ENCODE measurements at regions not wholly inside any gene's neighbourhood (a gene's known extent, or its start where the extent isn't known, plus 50 kb on each side); places are given as distances from the start of the nearest gene placed in this dataset.

DNA sequence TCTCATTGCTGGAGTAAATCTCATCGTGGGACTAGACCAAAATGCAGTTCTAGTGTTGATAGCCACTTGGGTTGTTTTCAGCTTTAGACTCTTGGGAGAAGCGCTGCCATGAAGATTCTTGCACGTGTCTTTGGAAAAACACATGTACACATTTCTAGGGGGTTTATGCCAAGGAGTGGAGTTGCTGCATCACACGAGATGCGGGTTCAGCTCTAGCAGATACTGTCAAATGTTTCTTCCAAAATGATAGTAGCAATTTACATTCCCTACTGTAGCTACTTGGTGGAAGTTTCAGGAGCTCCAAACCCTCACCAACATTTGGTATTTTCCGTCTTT, 52.3 kb upstream of the CPLX2 start:
- no peak overlapping the region for H3K4me2 ChIP-seq (ENCODE audit: insufficient read depth in 1 of 2, low read depth in 2 of 2, low read length in 2 of 2)
- no peak overlapping the region for H4K5ac ChIP-seq (ENCODE audit: insufficient read length, low read depth, low read length)
- no peak for TF ChIP-seq YY1 (IDR thresholded peaks at IDR 0.05; ENCODE audit: low read depth, low read length)
- TF ChIP-seq CEBPB (IDR thresholded peaks at IDR 0.05; ENCODE audit: low read depth, low read length) = no peak
- TF ChIP-seq NANOG (IDR thresholded peaks at IDR 0.05; ENCODE audit: insufficient read depth, low read depth, low read length, poor library complexity, severe bottlenecking) = no peak
- no peak for TF ChIP-seq TAF1 (IDR thresholded peaks at IDR 0.05; ENCODE audit: low read depth, low read length)
- TF ChIP-seq EZH2 (IDR thresholded peaks at IDR 0.05; ENCODE audit: low read depth, low read length, severe bottlenecking) = no peak
- TF ChIP-seq FOSL1 (IDR thresholded peaks at IDR 0.05; ENCODE audit: insufficient read depth, low read depth, low read length) = no peak
- TF ChIP-seq SIN3A (conservative IDR thresholded peaks at IDR 0.05 in 1 of 2, IDR thresholded peaks at IDR 0.05 in 1 of 2; ENCODE audit: low read depth in 1 of 2, low read length in 2 of 2) = no peak
- no peak for TF ChIP-seq CBX5 (IDR thresholded peaks at IDR 0.05; ENCODE audit: low read depth, low read length)
- TF ChIP-seq PHF8 (conservative IDR thresholded peaks at IDR 0.05; ENCODE audit: low read depth, low read length) = no peak
- TF ChIP-seq TAF7 (optimal IDR thresholded peaks at IDR 0.05; ENCODE audit: borderline replicate concordance, low read depth, low read length) = no peak
- TF ChIP-seq RXRA (IDR thresholded peaks at IDR 0.05; ENCODE audit: insufficient read depth, low read depth, low read length) = no peak
- TF ChIP-seq CHD2 (IDR thresholded peaks at IDR 0.05; ENCODE audit: low read length) = no peak
- H2BK15ac ChIP-seq (ENCODE audit: low read length) = no peak overlapping the region
- no peaks in the 10 kb centered on the region for H3K36me3 ChIP-seq (ENCODE audit: control insufficient read depth in 2 of 4, insufficient read depth in 4 of 4, low read length in 3 of 4)
- H3K27me3 ChIP-seq (replicated peaks in 1 of 4; ENCODE audit: control insufficient read depth in 3 of 4, extremely low read depth in 1 of 4, insufficient read depth in 3 of 4, low read length in 3 of 4) = no peaks in the 10 kb centered on the region; a peak in 1 of 7 replicates
- no peaks in the 10 kb centered on the region for H3K79me2 ChIP-seq (ENCODE audit: control insufficient read depth in 1 of 2, insufficient read depth in 2 of 2, low read length in 2 of 2)
- ChIA-PET CTCF (ENCODE audit: partially characterized antibody) (interaction anchor here (1.4 to 1.9 kb wide), 4 partner anchors 18 to 89 kb away, joined by 3 to 6 read pairs (median 4); no protein-coding TSS in a partner anchor), POLR2A (ENCODE audit: partially characterized antibody) (no interaction called here)
- H3K18ac ChIP-seq (ENCODE audit: extremely low read depth, low read length) = no peak overlapping the region
- whole genome bisulfite sequencing, 2 experiments (ENCODE audit: extremely low coverage in 1 of 2, insufficient coverage in 1 of 2, insufficient read length in 1 of 2, insufficient replicate concordance in 2 of 2, low coverage in 1 of 2, low lambda C conversion rate in 2 of 2, missing lambda C conversion rate in 1 of 2) = 99% methylated on average over 6 of the region's 6 CpGs; no CpG with 5 or more reads in 1 of the 2 experiments
- H4K91ac ChIP-seq (replicated peaks; ENCODE audit: insufficient read length, low read length) = no peak overlapping the region
- peaks cover 2% of the 10 kb centered on the region; the same call in 1 of the 2 replicates for H3K23me2 ChIP-seq (ENCODE audit: low read depth, low read length)
- no peak overlapping the region for H3K27ac ChIP-seq (ENCODE audit: low read depth, low read length)
- H3K9me3 ChIP-seq (ENCODE audit: insufficient read depth in 2 of 2, low read depth in 1 of 2, low read length in 1 of 2) = no peaks in the 10 kb centered on the region
- no peak overlapping the region for H2AFZ ChIP-seq (ENCODE audit: low read length)
- H3K14ac ChIP-seq (ENCODE audit: insufficient read length) = no peak overlapping the region
- H2BK120ac ChIP-seq (replicated peaks; ENCODE audit: low read depth, low read length) = no peak overlapping the region
- FAIRE-seq (no peak), DNase-seq (ENCODE audit: low read depth in 1 of 2, low spot score in 2 of 2) (no peak)
- H3K4me1 ChIP-seq (replicated peaks in 1 of 4; ENCODE audit: control insufficient read depth in 3 of 4, insufficient read depth in 4 of 4, low read length in 3 of 4) = peaks cover 0 to 10% (median 9%) of the 10 kb centered on the region in 4 experiments; a peak in 6 of 7 replicates
- no peaks in the 10 kb centered on the region for H3K79me1 ChIP-seq (ENCODE audit: low read depth, low read length)
- no peaks in the 10 kb centered on the region for H4K20me1 ChIP-seq (replicated peaks in 1 of 2; ENCODE audit: control insufficient read depth in 1 of 2, insufficient read depth in 2 of 2, low read length in 2 of 2)
- H4K8ac ChIP-seq (ENCODE audit: extremely low read depth, insufficient read depth, low read length) = no peak overlapping the region
- H2BK20ac ChIP-seq (ENCODE audit: low read length) = no peak overlapping the region
- no peak overlapping the region for H3K23ac ChIP-seq (ENCODE audit: insufficient read length)
- H3K56ac ChIP-seq (replicated peaks; ENCODE audit: insufficient read length, low read depth, low read length) = no peak overlapping the region
- no peak overlapping the region for H3K4me3 ChIP-seq (ENCODE audit: extremely low read depth in 1 of 4, insufficient read depth in 2 of 4, low read depth in 3 of 4, low read length in 4 of 4)
- no peak overlapping the region for H3K4ac ChIP-seq (replicated peaks; ENCODE audit: insufficient read length, low read depth, low read length)
- no peak overlapping the region for H2BK5ac ChIP-seq (ENCODE audit: low read depth, low read length)
- no peak overlapping the region for H2BK12ac ChIP-seq (ENCODE audit: low read depth, low read length)
- no peak overlapping the region for H2AK5ac ChIP-seq (ENCODE audit: low read depth, low read length)
- H3K9ac ChIP-seq (replicated peaks in 1 of 4; ENCODE audit: extremely low read depth in 1 of 4, low read depth in 3 of 4, low read length in 3 of 4) = no peak overlapping the region
